ENCODE measurements at regions not wholly inside any gene's neighbourhood (a gene's known extent, or its start where the extent isn't known, plus 50 kb on each side); places are given as distances from the start of the nearest gene placed in this dataset.

GRCh38 chrX:125436855-125437254 is 117.2 kb downstream of the TEX13C start:
- H3K27ac ChIP-seq: no peak overlapping the region
- H3K27me3 ChIP-seq: no peaks in the 10 kb centered on the region
- intact Hi-C loops (cut with DNase I; ENCODE audit: low total_unique reads): no loop called here
- H3K9me3 ChIP-seq: no peaks in the 10 kb centered on the region
- TF ChIP-seq CTCF (IDR thresholded peaks at IDR 0.05): peak in 1 of 7 experiments; percentile 21
- no peak for TF ChIP-seq POLR2AphosphoS5 (IDR thresholded peaks at IDR 0.05)
- no peak for TF ChIP-seq EP300 (IDR thresholded peaks at IDR 0.05)
- TF ChIP-seq POLR2A (IDR thresholded peaks at IDR 0.05): no peak
- H3K4me3 ChIP-seq: no peak overlapping the region
- no peaks in the 10 kb centered on the region for H3K36me3 ChIP-seq
- H3K4me1 ChIP-seq: no peaks in the 10 kb centered on the region
- peak in 1 of 2 donors; percentile 10 for DNase-seq

- H3K27me3 ChIP-seq: no peaks in the 10 kb centered on the region
- TF ChIP-seq POLR2A (IDR thresholded peaks at IDR 0.05): no peak
- TF ChIP-seq CTCF (IDR thresholded peaks at IDR 0.05): no peak
- TF ChIP-seq EP300 (IDR thresholded peaks at IDR 0.05): no peak
- no peak for TF ChIP-seq POLR2AphosphoS5 (IDR thresholded peaks at IDR 0.05)
- 63 to 81% (median 71%) methylated on average over 3 of the region's 3 CpGs for WGBS, 5 donors
- no peak for DNase-seq
- H3K36me3 ChIP-seq: no peaks in the 10 kb centered on the region
- H3K4me1 ChIP-seq: no peaks in the 10 kb centered on the region
- no peak overlapping the region for H3K4me3 ChIP-seq
- intact Hi-C loops (cut with DNase I; ENCODE audit: low total_unique reads): no loop called here
- no peaks in the 10 kb centered on the region for H3K9me3 ChIP-seq
- H3K27ac ChIP-seq: no peak overlapping the region
Observed at GRCh38 chrX:125439194-125439849, 119.7 kb downstream of the TEX13C start.

- Histone ChIP-seq H3K4me1 (no peaks in the 10 kb centered on the region), H3K36me3 (no peaks in the 10 kb centered on the region), H3K27me3 (no peaks in the 10 kb centered on the region), H3K4me3 (no peak overlapping the region), H3K9me3 (peaks cover 0 to 7% (median 0%) of the 10 kb centered on the region in 4 donors), H3K27ac (no peak overlapping the region)
- TF ChIP-seq POLR2AphosphoS5 (IDR thresholded peaks at IDR 0.05): no peak
- no peak for TF ChIP-seq EP300 (IDR thresholded peaks at IDR 0.05)
- TF ChIP-seq POLR2A (IDR thresholded peaks at IDR 0.05): no peak
- no peak for TF ChIP-seq CTCF (IDR thresholded peaks at IDR 0.05)
- peak in 1 of 2 donors; percentile 1 for DNase-seq
- WGBS, 5 donors: 50 to 92% (median 71%) methylated on average over 1 of the region's 1 CpG; no CpG with 5 or more reads in 1 of the 5 donors
- intact Hi-C loops (cut with DNase I; ENCODE audit: low total_unique reads): no loop called here
Observed at GRCh38 chrX:125444659-125445058, 125.0 kb downstream of the TEX13C start.

- Histone ChIP-seq H3K36me3 (no peaks in the 10 kb centered on the region), H3K4me1 (no peaks in the 10 kb centered on the region), H3K4me3 (no peak overlapping the region), H3K27me3 (no peaks in the 10 kb centered on the region), H3K27ac (no peak overlapping the region), H3K9me3 (no peaks in the 10 kb centered on the region)
- TF ChIP-seq POLR2AphosphoS5 (IDR thresholded peaks at IDR 0.05): no peak
- TF ChIP-seq POLR2A (IDR thresholded peaks at IDR 0.05): no peak
- no peak for TF ChIP-seq EP300 (IDR thresholded peaks at IDR 0.05)
- TF ChIP-seq CTCF (IDR thresholded peaks at IDR 0.05): no peak
- no peak for DNase-seq
- intact Hi-C loops (cut with DNase I; ENCODE audit: low total_unique reads): no loop called here
Observed at GRCh38 chrX:125475482-125475881, 155.8 kb downstream of the TEX13C start.
